Liver (tissue), 3 donors: ENCODE measurements at regions not wholly inside any gene's neighbourhood (a gene's known extent, or its start where the extent isn't known, plus 50 kb on each side); places are given as distances from the start of the nearest gene placed in this dataset.
"Not testable (repeated sequence)": the region's sequence is repeated elsewhere in the genome, so short reads cannot be mapped to it uniquely, and the experiment has no call there.

ENCODE experiments used
- ATF3 ChIP-seq: IDR thresholded peaks from 2 replicates; pipeline ENCODE4 v1.6.1; 2016; ENCODE audit warnings: antibody characterized with exemption
- CTCF ChIP-seq: fragments of 150-350 bp; IDR thresholded peaks from 2 replicates; pipeline ENCODE4 v1.5.1; 2017; ENCODE audit warnings: improper control_type of control experiment, low read depth, low read length; ENCODE audit not compliant: missing input control
- EGR1 ChIP-seq, 2 donors: IDR thresholded peaks; 2 replicates each; pipeline ENCODE4 v1.6.1; 2016 to 2018; ENCODE audit warnings: antibody characterized with exemption in 2 of 2, low read depth in 2 of 2
- FOXA1 ChIP-seq: IDR thresholded peaks from 2 replicates; pipeline ENCODE4 v1.6.1; 2016; ENCODE audit warnings: antibody characterized with exemption
- GABPA ChIP-seq, 2 donors: IDR thresholded peaks in 1 of 2; conservative IDR thresholded peaks in 1 of 2; 2 replicates each; pipeline ENCODE4 v1.6.1; 2016; ENCODE audit warnings: antibody characterized with exemption in 2 of 2, mild to moderate bottlenecking in 1 of 2, moderate library complexity in 1 of 2
- HNF4G ChIP-seq: IDR thresholded peaks from 2 replicates; pipeline ENCODE4 v1.6.1; 2016; ENCODE audit warnings: antibody characterized with exemption
- JUND ChIP-seq, 2 donors: IDR thresholded peaks; 2 replicates each; pipeline ENCODE4 v1.6.1; 2016; ENCODE audit warnings: antibody characterized with exemption in 2 of 2
- MAX ChIP-seq: IDR thresholded peaks from 2 replicates; pipeline ENCODE4 v1.6.1; 2016; ENCODE audit warnings: antibody characterized with exemption
- RAD21 ChIP-seq, 2 donors: IDR thresholded peaks; 2 replicates each; pipeline ENCODE4 v1.6.1; 2016; ENCODE audit warnings: antibody characterized with exemption in 2 of 2, mild to moderate bottlenecking in 2 of 2
- REST ChIP-seq: IDR thresholded peaks from 2 replicates; pipeline ENCODE4 v1.6.1; 2016; ENCODE audit warnings: antibody characterized with exemption, mild to moderate bottlenecking
- SP1 ChIP-seq: IDR thresholded peaks from 2 replicates; pipeline ENCODE4 v1.6.1; 2018; ENCODE audit warnings: antibody characterized with exemption, mild to moderate bottlenecking
- TAF1 ChIP-seq: conservative IDR thresholded peaks from 2 replicates; pipeline ENCODE4 v1.6.1; 2016; ENCODE audit warnings: antibody characterized with exemption, mild to moderate bottlenecking
- YY1 ChIP-seq: IDR thresholded peaks from 2 replicates; pipeline ENCODE4 v1.6.1; 2016; ENCODE audit warnings: antibody characterized with exemption, mild to moderate bottlenecking
- ZBTB33 ChIP-seq: IDR thresholded peaks from 2 replicates; pipeline ENCODE4 v1.6.1; 2016; ENCODE audit warnings: antibody characterized with exemption
- donor health status: healthy.
- donor health status: healthy.

GRCh38 chr7:55695893-55696701 is 123.8 kb upstream of the VOPP1 start:
- not testable (repeated sequence) for TF ChIP-seq CTCF; MAX; ATF3; RAD21 (IDR thresholded peaks at IDR 0.05); SP1; YY1; EGR1 (IDR thresholded peaks at IDR 0.05; ENCODE audit: low read depth in 2 of 2); REST; JUND (IDR thresholded peaks at IDR 0.05); GABPA (IDR thresholded peaks at IDR 0.05 in 1 of 2, conservative IDR thresholded peaks at IDR 0.05 in 1 of 2); TAF1; ZBTB33; HNF4G; FOXA1
